NCI-H128 (cell line): ENCODE measurements at regions not wholly inside any gene's neighbourhood (a gene's known extent, or its start where the extent isn't known, plus 50 kb on each side); places are given as distances from the start of the nearest gene placed in this dataset.

Experiments used
- DNase-seq: peaks from one replicate; lab custom pipeline; 2025; ENCODE audit not compliant: unreplicated experiment; lab: John Stamatoyannopoulos, UW

- no peak for DNase-seq
Measured at GRCh38 chr15:85889956-85890619, 95.4 kb upstream of the KLHL25 start.

- DNase-seq = no peak
Measured at GRCh38 chr15:85890620-85890980, 95.9 kb upstream of the KLHL25 start.

DNA sequence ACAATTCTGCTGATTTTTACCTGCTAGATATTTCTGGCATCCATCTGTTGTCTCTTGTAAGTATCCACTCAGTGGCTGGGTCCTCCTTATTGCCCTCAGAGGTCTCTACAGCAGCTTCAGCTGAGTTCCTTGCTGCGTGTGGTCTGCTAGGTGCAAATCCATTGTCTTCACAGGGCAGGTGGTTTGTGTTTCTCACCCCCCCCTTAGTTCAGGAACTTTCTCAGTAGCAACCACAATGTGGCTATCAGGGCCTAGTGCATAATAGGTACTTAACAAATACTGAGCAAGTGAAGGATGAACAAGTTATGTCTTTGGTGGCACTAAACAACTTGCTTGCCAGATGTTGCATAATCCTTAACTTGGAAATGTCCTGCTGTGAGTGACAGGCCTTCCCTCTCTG lies 96.7 kb upstream of the KLHL25 start:
- no peak for DNase-seq

GRCh38 chr15:85892232-85892631 lies 97.5 kb upstream of the KLHL25 start:
- DNase-seq = no peak

DNA sequence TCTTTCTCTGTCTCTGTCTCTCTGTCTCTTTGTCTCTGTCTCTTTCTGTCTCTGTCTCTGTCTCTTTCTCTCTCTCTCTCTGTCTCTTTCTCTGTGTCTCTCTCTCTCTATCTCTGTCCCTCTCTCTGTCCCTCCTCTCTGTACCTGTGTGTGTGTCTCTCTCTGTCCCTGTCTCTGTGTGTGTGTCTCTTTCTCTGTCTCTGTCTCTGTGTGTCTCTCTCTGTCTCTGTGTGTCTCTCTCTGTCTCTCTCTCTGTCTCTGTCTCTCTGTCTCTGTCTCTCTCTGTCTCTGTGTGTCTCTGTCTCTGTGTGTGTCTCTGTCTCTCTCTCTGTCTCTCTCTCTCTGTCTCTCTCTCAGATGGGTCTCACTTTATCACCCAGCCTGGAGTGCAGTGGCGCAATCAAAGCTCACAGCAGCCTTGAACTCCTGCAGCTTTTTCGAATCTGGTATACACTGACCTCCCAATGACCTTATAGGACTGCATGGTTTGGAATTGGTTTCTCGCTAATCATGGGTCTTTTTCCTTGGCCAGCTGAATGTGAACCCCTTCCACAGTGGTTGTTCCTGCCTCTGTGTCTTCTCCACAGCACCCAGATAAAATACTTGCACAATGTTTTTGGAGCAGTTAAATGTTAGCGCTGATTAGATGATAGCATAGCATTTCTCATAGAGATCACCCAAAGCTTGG lies 102.6 kb upstream of the KLHL25 start:
- DNase-seq = no peak

DNA sequence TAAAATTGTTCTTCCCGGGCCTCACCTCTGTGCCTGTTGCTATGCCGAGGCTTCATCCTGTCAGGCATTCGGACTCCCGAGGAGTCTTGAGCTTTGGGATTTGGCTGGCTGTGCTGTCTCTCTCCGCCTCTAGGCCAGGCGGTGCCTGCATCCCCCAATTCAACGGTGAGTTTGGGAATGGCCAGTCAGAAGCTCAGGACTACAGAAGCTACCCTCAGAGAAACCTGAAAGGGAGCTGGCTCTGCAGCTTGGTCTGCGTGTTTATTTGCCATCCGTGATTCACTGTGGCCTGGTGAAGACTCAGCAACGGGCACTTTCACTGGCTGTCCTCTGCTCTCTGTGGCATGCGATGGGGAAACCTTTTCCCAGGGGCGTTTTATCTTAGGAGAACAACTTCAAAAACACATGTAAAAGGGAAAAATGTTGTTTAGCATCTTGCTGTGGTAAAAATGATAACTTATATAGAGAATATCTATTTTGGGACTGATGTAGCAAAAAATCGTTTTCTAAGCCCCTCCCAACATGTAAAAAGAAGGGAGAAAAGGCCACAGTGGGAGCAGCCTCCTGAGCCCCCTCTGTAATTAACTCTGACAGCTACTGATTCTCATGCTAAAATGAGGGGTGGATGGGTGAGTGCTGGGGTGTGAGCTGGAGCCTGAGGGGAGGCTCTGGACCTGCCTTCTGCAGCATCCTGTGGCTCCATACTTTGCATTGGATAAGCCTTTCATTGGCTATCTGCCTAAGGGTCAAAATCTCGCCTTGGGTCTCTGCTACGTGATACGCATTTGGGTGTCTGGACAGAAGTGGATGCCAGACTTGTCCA lies 103.4 kb upstream of the KLHL25 start:
- DNase-seq = no peak

DNA sequence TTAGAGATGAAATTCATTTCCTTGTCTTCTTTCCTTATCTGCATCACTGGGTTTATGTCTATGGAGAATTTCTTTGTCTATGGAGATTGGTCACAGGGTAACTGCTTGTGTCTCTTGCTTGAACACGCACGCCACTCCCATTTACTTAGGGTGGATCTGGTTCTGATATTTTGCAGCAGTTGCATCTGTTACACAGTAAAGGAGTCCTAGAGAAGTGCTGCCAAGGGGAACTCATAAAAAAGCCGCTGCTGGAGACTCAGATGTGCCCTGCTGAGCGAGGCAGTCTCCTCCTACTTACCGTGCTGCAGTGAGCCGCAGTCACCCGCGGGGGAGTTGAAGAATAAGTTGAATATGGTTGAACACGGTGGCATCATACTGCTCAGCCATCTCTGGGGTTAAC lies 105.2 kb upstream of the KLHL25 start:
- no peak for DNase-seq

DNA sequence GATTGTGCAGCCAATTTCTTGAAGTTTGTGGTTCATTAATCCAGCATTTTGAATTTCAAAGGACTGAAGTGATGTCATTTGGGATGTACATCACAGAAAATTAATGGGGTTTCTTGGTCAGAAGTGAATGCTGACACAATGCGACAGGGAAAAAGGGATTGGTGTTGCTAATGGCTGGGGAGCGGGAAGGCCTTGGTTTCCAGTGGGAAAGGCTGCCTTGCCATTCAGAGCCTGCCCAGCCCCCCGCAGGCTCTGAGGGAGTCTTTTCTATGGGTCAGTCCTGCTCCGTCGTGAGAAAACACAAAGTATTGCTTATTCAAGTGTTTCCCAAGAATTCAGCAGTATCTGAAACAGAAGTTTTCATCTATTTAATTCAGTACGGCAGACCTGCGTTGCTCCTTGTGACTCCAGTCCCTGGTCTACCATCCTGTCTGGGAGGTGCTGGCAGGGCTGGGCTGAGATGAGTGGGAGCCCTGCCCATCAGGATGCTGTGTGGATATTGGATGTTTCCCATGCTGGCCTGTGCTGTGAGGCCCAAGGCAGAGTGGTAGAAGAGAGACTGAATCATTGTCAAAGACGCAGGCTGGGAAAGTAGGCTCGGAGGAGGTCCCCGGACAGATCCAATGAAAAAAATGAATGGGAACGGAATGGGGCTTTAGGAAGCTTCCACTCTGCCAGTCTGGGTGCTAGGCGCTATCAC lies 111.2 kb upstream of the KLHL25 start:
- no peak for DNase-seq

- DNase-seq = no peak
Measured at GRCh38 chr15:85906640-85907039, 111.9 kb upstream of the KLHL25 start.

GRCh38 chr15:85910834-85911233 lies 116.1 kb upstream of the KLHL25 start:
- no peak for DNase-seq

- no peak for DNase-seq
Measured at GRCh38 chr15:85913461-85913860, 118.7 kb upstream of the KLHL25 start.

DNA sequence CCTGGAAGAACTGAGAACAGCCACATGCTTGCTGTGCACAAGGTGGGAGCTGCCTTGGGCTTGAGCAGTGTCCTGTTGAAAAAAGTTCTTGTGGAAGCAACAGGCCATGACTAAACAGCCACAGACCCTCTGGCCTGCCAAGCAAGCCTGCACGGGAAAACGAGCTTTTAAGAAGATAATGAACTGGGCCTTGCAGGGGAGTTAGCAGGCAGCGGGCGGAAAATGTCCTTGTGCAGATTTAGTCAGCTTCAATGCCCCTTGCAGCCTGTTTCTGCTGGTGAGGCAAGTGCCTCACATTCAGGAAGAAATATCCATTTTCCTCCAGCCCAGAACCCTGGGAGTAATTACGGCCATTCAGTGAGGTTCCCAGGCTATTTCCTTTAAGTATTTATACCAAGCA lies 126.2 kb upstream of the KLHL25 start:
- no peak for DNase-seq

DNA sequence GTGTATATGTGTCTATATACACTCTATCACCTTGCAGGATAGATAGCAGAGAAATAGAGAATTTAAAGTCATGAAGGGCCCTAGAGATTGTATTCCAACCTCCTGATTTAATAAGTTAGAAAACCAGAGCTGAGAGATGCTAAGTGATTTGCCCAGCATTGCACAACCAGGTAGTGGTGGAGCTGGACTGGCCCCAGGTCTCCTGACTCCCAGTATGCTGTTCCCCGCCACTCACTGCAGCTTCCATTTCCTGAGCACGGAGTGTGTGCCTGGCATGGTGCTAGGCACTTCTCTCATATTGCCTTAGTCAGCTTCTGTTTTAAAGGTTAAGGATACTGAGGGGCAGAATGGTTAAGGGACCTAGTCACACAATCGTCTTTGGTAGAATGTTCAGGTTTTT lies 129.4 kb upstream of the KLHL25 start:
- DNase-seq = no peak

GRCh38 chr15:85925649-85926237 lies 131.0 kb upstream of the KLHL25 start:
- no peak for DNase-seq

DNA sequence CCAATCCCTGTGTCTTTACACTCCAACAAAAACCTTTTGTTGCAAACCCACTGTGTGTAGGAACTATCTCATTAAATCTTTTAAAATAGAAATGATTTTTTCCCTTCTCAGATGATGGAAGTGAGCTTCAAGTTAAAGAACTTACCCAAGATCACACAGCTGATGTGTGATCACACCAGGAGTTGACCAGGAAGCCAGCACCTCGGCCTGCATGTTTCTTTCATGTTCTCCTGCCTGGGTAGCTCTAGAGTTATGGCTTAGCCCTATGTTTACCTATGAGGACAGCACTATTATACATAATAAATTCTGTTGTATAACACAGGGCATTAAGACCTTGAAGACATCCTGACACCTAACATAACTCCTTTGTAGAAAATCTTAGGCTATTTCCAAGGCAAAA lies 132.1 kb upstream of the KLHL25 start:
- DNase-seq = no peak

DNA sequence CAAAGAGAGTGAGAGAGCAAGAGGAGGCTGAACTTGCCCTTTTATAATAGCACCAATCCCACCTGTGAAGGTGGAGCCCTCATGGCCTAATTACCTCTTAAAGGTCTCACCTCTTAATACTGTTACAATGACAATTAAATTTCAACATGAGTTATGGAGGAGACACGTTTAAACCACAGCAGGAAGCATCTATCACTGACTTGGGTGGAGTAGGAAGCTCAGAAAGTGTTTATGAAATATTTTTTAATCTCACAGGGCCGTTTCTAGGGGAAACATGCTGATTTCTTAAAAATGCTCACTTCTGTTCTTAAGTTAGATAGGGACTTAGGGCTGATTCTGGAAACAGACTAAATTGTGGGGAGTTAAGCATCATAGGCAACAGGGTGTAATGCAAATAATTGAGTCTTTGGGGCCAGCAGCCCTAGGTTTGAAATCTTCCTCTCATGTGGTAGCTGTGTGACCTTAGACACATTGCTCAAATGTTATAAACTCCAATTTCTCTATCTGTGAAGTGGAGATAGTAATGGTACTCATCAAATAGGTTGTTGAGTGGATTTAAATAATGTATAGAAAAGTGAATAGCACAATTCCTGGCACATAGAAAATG lies 133.3 kb upstream of the KLHL25 start:
- no peak for DNase-seq

DNA sequence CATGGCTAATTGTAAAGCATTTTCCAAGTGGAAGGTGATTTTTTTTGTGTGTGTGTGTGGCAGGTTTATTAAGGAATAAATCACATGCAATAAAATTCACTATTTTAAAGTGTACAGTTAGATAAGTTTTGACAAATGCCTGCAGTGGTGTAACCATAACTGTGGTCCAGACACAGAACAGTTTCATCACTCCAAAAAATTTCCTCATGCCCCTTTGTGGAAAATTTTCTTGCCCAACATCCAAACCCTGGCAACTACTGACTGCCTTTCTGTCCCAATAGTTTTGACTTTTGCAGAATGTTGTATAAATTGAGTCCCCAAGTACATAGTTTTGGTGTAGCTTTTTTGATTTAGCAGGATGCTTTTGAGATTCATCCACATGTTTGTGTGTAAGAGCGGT lies 135.1 kb upstream of the KLHL25 start:
- no peak for DNase-seq

- DNase-seq = no peak
Measured at GRCh38 chr15:85932391-85932790, 137.7 kb upstream of the KLHL25 start.

- no peak for DNase-seq
Measured at GRCh38 chr15:85934691-85935090, 140.0 kb upstream of the KLHL25 start.

- DNase-seq = no peak
Measured at GRCh38 chr15:85935182-85935581, 140.5 kb upstream of the KLHL25 start.

DNA sequence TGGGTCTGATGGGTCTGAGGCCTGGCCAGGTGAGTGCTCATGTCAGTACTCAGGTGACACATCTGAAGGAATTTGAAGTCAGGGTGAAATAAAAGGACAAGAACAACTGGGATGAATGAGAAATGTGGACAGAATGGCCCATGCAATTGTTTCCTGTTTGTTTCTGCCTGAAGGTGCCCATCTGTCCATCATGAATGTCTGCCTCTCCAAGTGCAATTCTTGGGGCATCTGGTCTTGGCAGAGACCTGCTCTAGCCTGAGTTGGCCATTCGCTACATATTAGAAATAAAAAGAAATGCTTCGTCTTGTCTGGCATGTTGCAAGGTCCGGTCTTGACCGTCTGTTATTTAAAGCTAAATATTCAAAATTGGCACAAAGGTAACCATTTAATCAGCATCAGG lies 142.0 kb upstream of the AGBL1 start:
- no peak for DNase-seq
